Stimulated activated CD4-positive, alpha-beta T cell treated with anti-CD3 and anti-CD28 coated beads, Interleukin-2, amount 100 ng/mL, for 48 hours (primary cell): ENCODE measurements at regions not wholly inside any gene's neighbourhood (a gene's known extent, or its start where the extent isn't known, plus 50 kb on each side); places are given as distances from the start of the nearest gene placed in this dataset.
"Not testable (repeated sequence)": the region's sequence is repeated elsewhere in the genome, so short reads cannot be mapped to it uniquely, and the experiment has no call there.

ENCODE experiments used
- DNase-seq, 2 donors: peaks; one replicate each; pipeline ENCODE4 v3.0.0-alpha.2; 2020

GRCh38 chr5:14054111-14054854 lies 88.9 kb upstream of the TRIO start:
- DNase-seq: no peak

- DNase-seq: no peak
These were observed 92.3 kb upstream of the TRIO start for GRCh38 chr5:14050821-14051220.

- no peak for DNase-seq
These were observed 94.7 kb upstream of the TRIO start for GRCh38 chr5:14048434-14048833.

- DNase-seq: no peak
These were observed 97.2 kb upstream of the DNAH5 start for GRCh38 chr5:14041528-14042192.

GRCh38 chr5:14040542-14040941 lies 96.1 kb upstream of the DNAH5 start:
- no peak for DNase-seq

GRCh38 chr5:14039576-14039975 lies 95.1 kb upstream of the DNAH5 start:
- no peak for DNase-seq

- no peak for DNase-seq
These were observed 94.6 kb upstream of the DNAH5 start for GRCh38 chr5:14039063-14039462.

GRCh38 chr5:14038341-14038959 lies 94.0 kb upstream of the DNAH5 start:
- DNase-seq: no peak

- DNase-seq: no peak
These were observed 92.5 kb upstream of the DNAH5 start for GRCh38 chr5:14036947-14037346.

GRCh38 chr5:14036514-14036913 lies 92.0 kb upstream of the DNAH5 start:
- DNase-seq: no peak

GRCh38 chr5:14035859-14036503 lies 91.5 kb upstream of the DNAH5 start:
- no peak for DNase-seq

- no peak for DNase-seq
These were observed 90.5 kb upstream of the DNAH5 start for GRCh38 chr5:14034963-14035362.

GRCh38 chr5:14032918-14033317 lies 88.4 kb upstream of the DNAH5 start:
- no peak for DNase-seq

GRCh38 chr5:14028938-14029584 lies 84.6 kb upstream of the DNAH5 start:
- no peak for DNase-seq

- DNase-seq: no peak
These were observed 83.7 kb upstream of the DNAH5 start for GRCh38 chr5:14028188-14028587.

GRCh38 chr5:14025569-14026286 lies 81.2 kb upstream of the DNAH5 start:
- DNase-seq: no peak

- no peak for DNase-seq
These were observed 78.5 kb upstream of the DNAH5 start for GRCh38 chr5:14022971-14023370.

GRCh38 chr5:14020944-14021343 lies 76.5 kb upstream of the DNAH5 start:
- DNase-seq: not testable (repeated sequence)

GRCh38 chr5:14019768-14020290 lies 75.3 kb upstream of the DNAH5 start:
- DNase-seq: no peak

GRCh38 chr5:14017904-14018303 lies 73.4 kb upstream of the DNAH5 start:
- no peak for DNase-seq

GRCh38 chr5:14016549-14016948 lies 72.1 kb upstream of the DNAH5 start:
- no peak for DNase-seq
